ENCODE measurements at regions not wholly inside any gene's neighbourhood (a gene's known extent, or its start where the extent isn't known, plus 50 kb on each side); places are given as distances from the start of the nearest gene placed in this dataset.

- no peak overlapping the region for H3K4me3 Mint-ChIP-seq (ENCODE audit: unreplicated experiment)
- no peaks in the 10 kb centered on the region for H3K9me3 Mint-ChIP-seq (ENCODE audit: low read depth)
- H3K36me3 Mint-ChIP-seq (ENCODE audit: low read depth), result no peaks in the 10 kb centered on the region
- no peak for TF ChIP-seq CTCF (IDR thresholded peaks at IDR 0.05)
- DNase-seq (ENCODE audit: low spot score), result no peak
- peaks cover 8% of the 10 kb centered on the region for H3K4me1 Mint-ChIP-seq (ENCODE audit: low read depth)
- peaks cover 58% of the 10 kb centered on the region for H3K27me3 Mint-ChIP-seq (ENCODE audit: low read depth)
- H3K27ac Mint-ChIP-seq (ENCODE audit: unreplicated experiment), result no peak overlapping the region
Measured at GRCh38 chr1:11338284-11338924, 65.4 kb downstream of the UBIAD1 start.

GRCh38 chr1:11339346-11340232, 66.6 kb downstream of the UBIAD1 start:
- peaks cover 8% of the 10 kb centered on the region for H3K4me1 Mint-ChIP-seq (ENCODE audit: low read depth)
- no peaks in the 10 kb centered on the region for H3K9me3 Mint-ChIP-seq (ENCODE audit: low read depth)
- H3K4me3 Mint-ChIP-seq (ENCODE audit: unreplicated experiment), result no peak overlapping the region
- TF ChIP-seq CTCF (IDR thresholded peaks at IDR 0.05), result no peak
- no peaks in the 10 kb centered on the region for H3K36me3 Mint-ChIP-seq (ENCODE audit: low read depth)
- H3K27me3 Mint-ChIP-seq (ENCODE audit: low read depth), result peaks cover 63% of the 10 kb centered on the region
- H3K27ac Mint-ChIP-seq (ENCODE audit: unreplicated experiment), result no peak overlapping the region
- DNase-seq (ENCODE audit: low spot score), result no peak

- no peak overlapping the region for H3K27ac Mint-ChIP-seq (ENCODE audit: unreplicated experiment)
- no peak overlapping the region for H3K4me3 Mint-ChIP-seq (ENCODE audit: unreplicated experiment)
- peaks cover 8% of the 10 kb centered on the region for H3K4me1 Mint-ChIP-seq (ENCODE audit: low read depth)
- no peaks in the 10 kb centered on the region for H3K9me3 Mint-ChIP-seq (ENCODE audit: low read depth)
- peaks cover 64% of the 10 kb centered on the region for H3K27me3 Mint-ChIP-seq (ENCODE audit: low read depth)
- no peaks in the 10 kb centered on the region for H3K36me3 Mint-ChIP-seq (ENCODE audit: low read depth)
- no peak for DNase-seq (ENCODE audit: low spot score)
- TF ChIP-seq CTCF (IDR thresholded peaks at IDR 0.05), result no peak
Measured at GRCh38 chr1:11340233-11340632, 67.2 kb downstream of the UBIAD1 start.

- H3K27me3 Mint-ChIP-seq (ENCODE audit: low read depth), result peaks cover 78% of the 10 kb centered on the region
- no peak overlapping the region for H3K27ac Mint-ChIP-seq (ENCODE audit: unreplicated experiment)
- no peak for TF ChIP-seq CTCF (IDR thresholded peaks at IDR 0.05)
- DNase-seq (ENCODE audit: low spot score), result no peak
- H3K36me3 Mint-ChIP-seq (ENCODE audit: low read depth), result no peaks in the 10 kb centered on the region
- H3K4me3 Mint-ChIP-seq (ENCODE audit: unreplicated experiment), result no peak overlapping the region
- no peaks in the 10 kb centered on the region for H3K9me3 Mint-ChIP-seq (ENCODE audit: low read depth)
- peaks cover 8% of the 10 kb centered on the region for H3K4me1 Mint-ChIP-seq (ENCODE audit: low read depth)
Measured at GRCh38 chr1:11341901-11342552, 69.0 kb downstream of the UBIAD1 start.

- Mint-ChIP-seq H3K9me3 (ENCODE audit: low read depth) (no peaks in the 10 kb centered on the region), H3K4me3 (ENCODE audit: unreplicated experiment) (no peak overlapping the region), H3K27me3 (ENCODE audit: low read depth) (peaks cover 78% of the 10 kb centered on the region), H3K27ac (ENCODE audit: unreplicated experiment) (no peak overlapping the region), H3K36me3 (ENCODE audit: low read depth) (no peaks in the 10 kb centered on the region), H3K4me1 (ENCODE audit: low read depth) (peaks cover 8% of the 10 kb centered on the region)
- TF ChIP-seq CTCF (IDR thresholded peaks at IDR 0.05), result no peak
- no peak for DNase-seq (ENCODE audit: low spot score)
Measured at GRCh38 chr1:11342621-11343032, 69.6 kb downstream of the UBIAD1 start.

Measured in chondrocyte (in vitro differentiated cells).